ENCODE measurements at regions not wholly inside any gene's neighbourhood (a gene's known extent, or its start where the extent isn't known, plus 50 kb on each side); places are given as distances from the start of the nearest gene placed in this dataset.

DNA sequence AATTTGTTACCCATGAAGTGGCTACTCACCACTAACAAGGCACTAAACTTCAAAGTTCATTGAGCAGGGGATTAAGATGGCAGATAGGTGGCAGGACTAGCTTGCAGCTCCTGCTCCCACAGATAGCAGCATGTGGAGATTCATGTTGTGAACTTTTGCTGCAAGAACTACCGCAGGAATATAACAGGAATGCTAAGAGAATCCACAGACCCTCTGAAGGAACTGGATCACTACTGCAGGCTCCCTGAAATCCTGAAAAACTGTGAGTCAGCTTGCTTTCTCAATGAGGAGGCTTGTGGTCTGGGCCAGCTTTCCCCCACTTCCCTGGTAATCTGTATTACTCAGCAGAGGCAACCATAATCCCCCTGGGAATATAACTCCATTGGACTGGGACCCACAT, 118.5 kb upstream of the VCX2 start:
- Mint-ChIP-seq H3K4me1 (no peaks in the 10 kb centered on the region), H3K4me3 (no peak overlapping the region), H3K9me3 (peaks cover 0 to 35% (median 11%) of the 10 kb centered on the region in 7 donors), H3K36me3 (no peaks in the 10 kb centered on the region), H3K27ac (no peak overlapping the region), H3K27me3 (no peaks in the 10 kb centered on the region)
- Histone ChIP-seq H3K27me3 (ENCODE audit: control insufficient read depth, insufficient read depth, low read length) (no peaks in the 10 kb centered on the region), H3K36me3 (ENCODE audit: control insufficient read depth, insufficient read depth, low read length) (no peaks in the 10 kb centered on the region), H3K4me1 (ENCODE audit: control insufficient read depth, insufficient read depth, low read length, poor library complexity, severe bottlenecking) (no peaks in the 10 kb centered on the region), H3K27ac (ENCODE audit: insufficient read depth, low read length, poor library complexity, severe bottlenecking) (no peak overlapping the region), H3K4me3 (ENCODE audit: low read depth, low read length) (no peak overlapping the region), H3K9me3 (ENCODE audit: control insufficient read depth in 2 of 2, low read length in 2 of 2) (peaks cover 1 to 5% of the 10 kb centered on the region in 2 experiments)
- ATAC-seq (ENCODE audit: low read depth in 2 of 2) (no peak), DNase-seq (no peak)

DNA sequence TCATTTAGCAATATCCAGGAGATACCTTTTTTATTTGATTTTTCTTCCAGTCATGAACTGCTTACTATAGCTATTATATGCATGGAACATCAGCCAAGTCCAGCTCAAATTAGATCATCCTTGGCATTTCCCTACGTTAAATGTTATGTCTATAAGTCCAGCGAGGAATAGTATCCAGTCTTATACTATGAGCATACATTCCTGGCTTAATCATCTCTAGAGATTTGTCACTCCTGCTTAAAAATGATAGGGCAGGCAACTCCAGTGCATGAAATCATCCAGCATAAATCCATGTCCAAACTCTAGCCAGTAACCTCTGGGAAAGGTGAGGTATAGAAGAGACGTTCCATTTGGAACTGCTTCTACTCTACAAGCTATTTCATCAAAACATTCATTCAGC, 126.7 kb upstream of the VCX2 start:
- Mint-ChIP-seq H3K27me3 (no peaks in the 10 kb centered on the region), H3K4me1 (no peaks in the 10 kb centered on the region), H3K4me3 (no peak overlapping the region), H3K36me3 (no peaks in the 10 kb centered on the region), H3K9me3 (peaks cover 1 to 33% (median 9%) of the 10 kb centered on the region in 7 donors), H3K27ac (no peak overlapping the region)
- Histone ChIP-seq H3K27me3 (ENCODE audit: control insufficient read depth, insufficient read depth, low read length) (no peaks in the 10 kb centered on the region), H3K27ac (ENCODE audit: insufficient read depth, low read length, poor library complexity, severe bottlenecking) (no peak overlapping the region), H3K4me3 (ENCODE audit: low read depth, low read length) (no peak overlapping the region), H3K9me3 (ENCODE audit: control insufficient read depth in 2 of 2, low read length in 2 of 2) (peaks cover 0 to 1% of the 10 kb centered on the region in 2 experiments), H3K36me3 (ENCODE audit: control insufficient read depth, insufficient read depth, low read length) (no peaks in the 10 kb centered on the region), H3K4me1 (ENCODE audit: control insufficient read depth, insufficient read depth, low read length, poor library complexity, severe bottlenecking) (no peaks in the 10 kb centered on the region)
- DNase-seq (no peak), ATAC-seq (ENCODE audit: low read depth in 2 of 2) (no peak)

DNA sequence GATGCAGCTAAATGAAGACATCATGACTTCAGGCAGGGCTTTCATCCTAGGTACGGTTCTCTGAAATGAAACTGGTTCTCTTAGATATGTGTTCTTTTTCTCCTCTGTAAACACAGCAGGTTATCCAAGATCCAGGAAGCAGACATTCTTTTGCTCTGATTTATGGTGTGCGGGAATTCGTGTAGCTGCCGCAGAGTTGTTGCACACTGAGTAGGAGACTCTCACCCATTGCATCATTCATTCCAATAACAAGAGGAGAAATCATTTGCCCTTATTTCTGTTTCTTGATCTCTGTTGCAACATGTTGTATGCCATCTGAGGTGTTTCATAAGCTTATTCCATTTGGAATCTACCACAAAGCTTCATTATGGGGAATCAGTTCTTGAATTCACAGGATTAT, 133.6 kb upstream of the VCX2 start:
- no peak overlapping the region for H3K27ac Mint-ChIP-seq
- no peaks in the 10 kb centered on the region for H3K27me3 ChIP-seq (ENCODE audit: control insufficient read depth, insufficient read depth, low read length)
- no peaks in the 10 kb centered on the region for H3K27me3 Mint-ChIP-seq

DNA sequence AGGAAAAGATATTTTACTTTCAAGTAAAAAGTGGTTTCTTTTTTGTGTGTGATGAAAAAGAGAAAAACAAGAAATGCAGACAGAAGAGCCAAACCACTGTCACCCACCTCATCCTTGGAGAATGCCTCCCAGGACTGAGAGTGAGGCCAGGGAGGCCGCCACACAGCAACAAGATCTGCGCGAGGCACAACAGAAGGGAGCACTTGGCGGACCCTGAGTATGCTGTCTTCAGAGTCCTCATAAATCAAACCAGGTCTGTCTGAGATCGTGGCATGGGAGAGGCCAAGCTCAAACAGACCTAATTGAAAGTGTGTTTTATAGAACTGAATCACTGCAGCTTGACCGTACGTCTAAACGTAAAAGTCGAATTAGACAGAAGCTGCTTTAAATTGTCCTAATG, 134.3 kb upstream of the VCX2 start:
- peaks cover 0 to 52% (median 13%) of the 10 kb centered on the region in 7 donors for H3K9me3 Mint-ChIP-seq
- H3K27ac Mint-ChIP-seq, result no peak overlapping the region

More for the DNA sequence above, 133.6 kb upstream of the VCX2 start:
- Histone ChIP-seq H3K27ac (ENCODE audit: insufficient read depth, low read length, poor library complexity, severe bottlenecking) (no peak overlapping the region), H3K9me3 (ENCODE audit: control insufficient read depth in 2 of 2, low read length in 2 of 2) (peaks cover 5 to 19% of the 10 kb centered on the region in 2 experiments), H3K4me3 (ENCODE audit: low read depth, low read length) (no peak overlapping the region), H3K4me1 (ENCODE audit: control insufficient read depth, insufficient read depth, low read length, poor library complexity, severe bottlenecking) (no peaks in the 10 kb centered on the region), H3K36me3 (ENCODE audit: control insufficient read depth, insufficient read depth, low read length) (no peaks in the 10 kb centered on the region)
- no peak for DNase-seq
- peaks cover 0 to 47% (median 11%) of the 10 kb centered on the region in 7 donors for H3K9me3 Mint-ChIP-seq
- no peak overlapping the region for H3K4me3 Mint-ChIP-seq
- no peak for ATAC-seq (ENCODE audit: low read depth in 2 of 2)
- no peaks in the 10 kb centered on the region for H3K4me1 Mint-ChIP-seq
- no peaks in the 10 kb centered on the region for H3K36me3 Mint-ChIP-seq

DNA sequence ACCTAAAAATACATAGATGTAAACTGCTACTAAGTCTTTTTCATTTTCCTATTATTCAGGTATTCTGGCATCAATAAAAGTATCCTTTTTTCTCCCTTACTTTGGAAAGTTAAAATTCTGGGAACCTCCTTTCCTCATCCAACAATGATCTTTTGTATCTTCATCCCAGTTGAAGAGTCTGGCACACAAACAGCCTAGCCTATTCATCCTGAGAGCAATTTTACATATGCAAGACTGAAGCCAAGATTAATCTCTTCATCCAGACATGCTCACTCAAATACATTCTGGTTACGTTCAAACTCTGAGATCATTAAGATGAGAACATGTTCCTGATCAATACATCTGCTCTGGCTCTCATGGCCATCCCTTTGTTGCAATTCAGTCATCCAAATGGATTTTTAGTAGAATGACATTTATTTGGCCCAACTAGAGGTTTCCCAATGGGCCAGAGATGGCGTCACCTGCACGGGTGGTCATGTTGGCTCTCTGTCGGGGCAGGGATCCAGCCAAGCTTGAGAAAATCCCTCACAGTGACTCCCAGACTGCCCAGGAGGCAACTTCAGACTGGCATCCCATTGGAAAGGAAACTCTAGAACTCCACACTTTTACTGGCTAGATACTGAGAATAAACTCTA, 135.3 kb upstream of the VCX2 start:
- Histone ChIP-seq H3K27me3 (ENCODE audit: control insufficient read depth, insufficient read depth, low read length) (no peaks in the 10 kb centered on the region), H3K4me3 (ENCODE audit: low read depth, low read length) (no peak overlapping the region), H3K9me3 (ENCODE audit: control insufficient read depth in 2 of 2, low read length in 2 of 2) (peaks cover 5 to 19% of the 10 kb centered on the region in 2 experiments), H3K4me1 (ENCODE audit: control insufficient read depth, insufficient read depth, low read length, poor library complexity, severe bottlenecking) (no peaks in the 10 kb centered on the region), H3K36me3 (ENCODE audit: control insufficient read depth, insufficient read depth, low read length) (no peaks in the 10 kb centered on the region), H3K27ac (ENCODE audit: insufficient read depth, low read length, poor library complexity, severe bottlenecking) (no peak overlapping the region)
- H3K27ac Mint-ChIP-seq, result no peak overlapping the region
- H3K4me1 Mint-ChIP-seq, result no peaks in the 10 kb centered on the region
- no peak overlapping the region for H3K4me3 Mint-ChIP-seq
- H3K36me3 Mint-ChIP-seq, result no peaks in the 10 kb centered on the region
- H3K9me3 Mint-ChIP-seq, result peaks cover 0 to 49% (median 16%) of the 10 kb centered on the region in 7 donors
- DNase-seq (no peak), ATAC-seq (ENCODE audit: low read depth in 2 of 2) (no peak)
- no peaks in the 10 kb centered on the region for H3K27me3 Mint-ChIP-seq

More for the DNA sequence above, 134.3 kb upstream of the VCX2 start:
- no peak for ATAC-seq (ENCODE audit: low read depth in 2 of 2)
- Histone ChIP-seq H3K4me3 (ENCODE audit: low read depth, low read length) (no peak overlapping the region), H3K27me3 (ENCODE audit: control insufficient read depth, insufficient read depth, low read length) (no peaks in the 10 kb centered on the region), H3K4me1 (ENCODE audit: control insufficient read depth, insufficient read depth, low read length, poor library complexity, severe bottlenecking) (no peaks in the 10 kb centered on the region), H3K9me3 (ENCODE audit: control insufficient read depth in 2 of 2, low read length in 2 of 2) (peaks cover 5 to 19% of the 10 kb centered on the region in 2 experiments), H3K27ac (ENCODE audit: insufficient read depth, low read length, poor library complexity, severe bottlenecking) (no peak overlapping the region), H3K36me3 (ENCODE audit: control insufficient read depth, insufficient read depth, low read length) (no peaks in the 10 kb centered on the region)
- no peaks in the 10 kb centered on the region for H3K4me1 Mint-ChIP-seq
- H3K36me3 Mint-ChIP-seq, result no peaks in the 10 kb centered on the region
- no peak overlapping the region for H3K4me3 Mint-ChIP-seq
- DNase-seq, result no peak
- no peaks in the 10 kb centered on the region for H3K27me3 Mint-ChIP-seq

DNA sequence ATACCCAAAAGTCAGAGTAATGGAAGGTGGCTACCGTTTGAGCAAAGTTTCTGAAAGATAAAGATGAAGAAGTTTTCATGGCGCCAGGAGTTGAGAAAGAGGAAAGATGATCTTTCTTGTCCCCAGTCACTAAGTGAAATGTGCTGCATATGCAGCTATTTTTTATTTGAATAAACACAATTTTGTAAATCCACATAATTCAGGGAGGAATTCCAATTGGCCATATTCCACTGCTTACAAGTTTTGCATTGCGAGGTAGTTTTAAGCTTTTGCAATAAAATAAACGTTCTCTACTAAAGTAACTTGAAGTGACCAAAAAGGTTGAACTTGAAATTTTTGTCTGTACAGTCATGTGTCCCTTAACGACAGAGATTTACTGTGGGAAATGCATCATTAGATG, 139.3 kb upstream of the VCX2 start:
- no peaks in the 10 kb centered on the region for H3K36me3 ChIP-seq (ENCODE audit: control insufficient read depth, insufficient read depth, low read length)
- no peak overlapping the region for H3K4me3 ChIP-seq (ENCODE audit: low read depth, low read length)
- H3K27ac ChIP-seq (ENCODE audit: insufficient read depth, low read length, poor library complexity, severe bottlenecking), result no peak overlapping the region
- no peaks in the 10 kb centered on the region for H3K4me1 ChIP-seq (ENCODE audit: control insufficient read depth, insufficient read depth, low read length, poor library complexity, severe bottlenecking)
- ATAC-seq (ENCODE audit: low read depth in 2 of 2), result no peak
- Mint-ChIP-seq H3K36me3 (no peaks in the 10 kb centered on the region), H3K27ac (no peak overlapping the region), H3K4me3 (no peak overlapping the region), H3K4me1 (no peaks in the 10 kb centered on the region), H3K27me3 (no peaks in the 10 kb centered on the region), H3K9me3 (peaks cover 0 to 28% (median 12%) of the 10 kb centered on the region in 7 donors)
- DNase-seq, result no peak
- H3K27me3 ChIP-seq (ENCODE audit: control insufficient read depth, insufficient read depth, low read length), result no peaks in the 10 kb centered on the region
- H3K9me3 ChIP-seq (ENCODE audit: control insufficient read depth in 2 of 2, low read length in 2 of 2), result peaks cover 0 to 8% of the 10 kb centered on the region in 2 experiments

DNA sequence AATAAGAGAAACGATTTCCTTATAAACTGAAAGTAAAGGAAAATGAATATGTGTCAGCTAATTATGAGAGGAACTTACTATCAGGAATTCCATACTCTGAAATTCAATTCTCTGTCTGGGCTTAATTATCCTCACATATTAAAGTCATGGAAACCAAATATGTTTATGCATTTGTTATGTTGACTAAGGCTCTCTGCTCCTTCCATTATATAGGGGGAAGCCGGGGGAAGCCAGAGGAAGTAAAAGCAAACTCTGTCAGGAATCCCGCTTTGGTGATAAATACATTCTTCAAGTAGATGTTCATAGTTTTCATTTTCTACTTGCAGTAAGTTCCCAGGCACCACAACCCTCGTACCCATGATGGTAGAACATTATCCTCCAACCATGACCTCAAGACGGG, 142.8 kb upstream of the VCX2 start:
- Mint-ChIP-seq H3K36me3 (no peaks in the 10 kb centered on the region), H3K27me3 (no peaks in the 10 kb centered on the region), H3K9me3 (peaks cover 0 to 13% (median 6%) of the 10 kb centered on the region in 7 donors), H3K4me3 (no peak overlapping the region), H3K27ac (no peak overlapping the region), H3K4me1 (no peaks in the 10 kb centered on the region)
- Histone ChIP-seq H3K36me3 (ENCODE audit: control insufficient read depth, insufficient read depth, low read length) (no peaks in the 10 kb centered on the region), H3K4me1 (ENCODE audit: control insufficient read depth, insufficient read depth, low read length, poor library complexity, severe bottlenecking) (no peaks in the 10 kb centered on the region), H3K9me3 (ENCODE audit: control insufficient read depth in 2 of 2, low read length in 2 of 2) (no peaks in the 10 kb centered on the region), H3K4me3 (ENCODE audit: low read depth, low read length) (no peak overlapping the region), H3K27ac (ENCODE audit: insufficient read depth, low read length, poor library complexity, severe bottlenecking) (no peak overlapping the region), H3K27me3 (ENCODE audit: control insufficient read depth, insufficient read depth, low read length) (no peaks in the 10 kb centered on the region)
- DNase-seq (no peak), ATAC-seq (ENCODE audit: low read depth in 2 of 2) (no peak)

DNA sequence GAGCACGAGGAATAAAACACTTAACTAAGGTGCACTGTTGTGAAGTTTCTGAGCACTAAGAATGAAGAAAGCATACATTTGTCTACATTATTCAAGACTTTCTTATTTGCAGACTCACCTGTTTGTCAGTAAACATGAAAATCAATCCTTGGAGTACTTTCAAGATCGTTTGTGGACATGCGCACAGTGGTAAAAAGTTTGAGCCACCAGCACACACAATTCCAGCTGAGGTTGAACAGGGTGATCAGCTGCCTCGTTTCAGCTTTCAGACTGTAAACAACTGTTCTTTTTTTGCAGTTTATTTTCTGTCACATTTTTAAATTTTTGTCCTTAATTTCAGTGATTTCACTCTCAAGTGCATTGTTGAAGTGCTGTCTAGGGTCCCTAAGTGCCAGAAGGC, 143.8 kb upstream of the VCX2 start:
- H3K4me1 ChIP-seq (ENCODE audit: control insufficient read depth, insufficient read depth, low read length, poor library complexity, severe bottlenecking), result no peaks in the 10 kb centered on the region
- no peaks in the 10 kb centered on the region for H3K36me3 Mint-ChIP-seq
- no peak for ATAC-seq (ENCODE audit: low read depth in 2 of 2)
- H3K4me3 ChIP-seq (ENCODE audit: low read depth, low read length), result no peak overlapping the region
- H3K27me3 Mint-ChIP-seq, result no peaks in the 10 kb centered on the region
- H3K36me3 ChIP-seq (ENCODE audit: control insufficient read depth, insufficient read depth, low read length), result no peaks in the 10 kb centered on the region
- no peaks in the 10 kb centered on the region for H3K27me3 ChIP-seq (ENCODE audit: control insufficient read depth, insufficient read depth, low read length)
- H3K27ac ChIP-seq (ENCODE audit: insufficient read depth, low read length, poor library complexity, severe bottlenecking), result no peak overlapping the region
- peaks cover 0 to 13% (median 10%) of the 10 kb centered on the region in 7 donors for H3K9me3 Mint-ChIP-seq
- H3K9me3 ChIP-seq (ENCODE audit: control insufficient read depth in 2 of 2, low read length in 2 of 2), result no peaks in the 10 kb centered on the region
- no peak for DNase-seq
- H3K4me1 Mint-ChIP-seq, result no peaks in the 10 kb centered on the region
- H3K27ac Mint-ChIP-seq, result no peak overlapping the region
- H3K4me3 Mint-ChIP-seq, result no peak overlapping the region
